Ishikawa (cell line): ENCODE measurements at regions not wholly inside any gene's neighbourhood (a gene's known extent, or its start where the extent isn't known, plus 50 kb on each side); places are given as distances from the start of the nearest gene placed in this dataset.

Source experiments
- CEBPB ChIP-seq: IDR thresholded peaks from 2 replicates; pipeline ENCODE4 v1.6.1; 2012
- CREB1 ChIP-seq: IDR thresholded peaks from 2 replicates; pipeline ENCODE4 v1.6.1; 2012; ENCODE audit warnings: low read depth
- EGR1 ChIP-seq: IDR thresholded peaks from 2 replicates; pipeline ENCODE4 v1.6.1; 2012
- EP300 ChIP-seq: IDR thresholded peaks from 2 replicates; pipeline ENCODE4 v1.6.1; 2012; ENCODE audit warnings: borderline replicate concordance
- FOXM1 ChIP-seq: IDR thresholded peaks from 2 replicates; pipeline ENCODE4 v1.6.1; 2012; ENCODE audit warnings: low read depth, borderline replicate concordance
- NFIC ChIP-seq: IDR thresholded peaks from 2 replicates; pipeline ENCODE4 v1.6.1; 2012
- RAD21 ChIP-seq: IDR thresholded peaks from 2 replicates; pipeline ENCODE4 v1.6.1; 2012; ENCODE audit warnings: low read depth
- REST ChIP-seq: IDR thresholded peaks from 2 replicates; pipeline ENCODE4 v1.6.1; 2012; ENCODE audit warnings: low read depth, mild to moderate bottlenecking
- TAF1 ChIP-seq: IDR thresholded peaks from 2 replicates; pipeline ENCODE4 v1.6.1; 2012; ENCODE audit warnings: low read depth, mild to moderate bottlenecking
- TCF12 ChIP-seq: IDR thresholded peaks from 2 replicates; pipeline ENCODE4 v1.6.1; 2012; ENCODE audit warnings: low read depth
- TEAD4 ChIP-seq: IDR thresholded peaks from 2 replicates; pipeline ENCODE4 v1.6.1; 2012
- USF1 ChIP-seq: IDR thresholded peaks from 2 replicates; pipeline ENCODE4 v1.6.1; 2012
- YY1 ChIP-seq: IDR thresholded peaks from 2 replicates; pipeline ENCODE4 v1.6.1; 2012; ENCODE audit warnings: low read depth
- ZBTB7A ChIP-seq: IDR thresholded peaks from 2 replicates; pipeline ENCODE4 v1.6.1; 2012; ENCODE audit warnings: low read depth
- TF ChIP-seq, protein P1 (sequence below): IDR thresholded peaks from 2 replicates; pipeline ENCODE4 v1.6.1; 2012

- TF ChIP-seq, protein P1, sequence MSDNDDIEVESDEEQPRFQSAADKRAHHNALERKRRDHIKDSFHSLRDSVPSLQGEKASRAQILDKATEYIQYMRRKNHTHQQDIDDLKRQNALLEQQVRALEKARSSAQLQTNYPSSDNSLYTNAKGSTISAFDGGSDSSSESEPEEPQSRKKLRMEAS, result no peak
- 0 out of 2 replicates have a peak, but pooled peaks have one; percentile 27 for TF ChIP-seq NFIC
Measured at GRCh38 chr4:19512086-19512485, 739.6 kb upstream of the SLIT2 start.

DNA sequence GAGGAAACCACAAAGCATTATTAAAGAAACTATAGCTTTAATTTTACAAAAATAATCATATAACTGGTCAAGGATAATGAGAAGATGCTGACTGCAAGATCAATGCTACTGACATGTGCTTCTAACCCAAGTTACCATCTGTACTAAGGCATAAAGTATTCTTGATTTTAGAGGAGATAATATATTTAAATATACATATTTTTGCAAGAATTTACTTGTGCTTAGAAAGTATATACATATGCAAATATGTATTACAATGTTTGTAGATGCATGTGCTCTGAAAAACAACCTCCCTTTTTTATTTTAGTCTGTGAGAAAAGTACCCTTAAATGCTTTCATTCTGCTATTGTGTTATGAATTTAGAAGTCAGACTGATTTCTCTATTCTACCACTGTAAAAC, 740.7 kb upstream of the SLIT2 start:
- TF ChIP-seq RAD21 (no peak), NFIC (no peak), TEAD4 (no peak), CEBPB (no peak), EP300 (no peak), TAF1 (no peak), ZBTB7A (no peak), USF1 (no peak), REST (no peak), CREB1 (no peak), EGR1 (no peak)
- TF ChIP-seq, protein P1, result no peak

- TF ChIP-seq YY1, result no peak
- TF ChIP-seq, protein P1, result no peak
- TF ChIP-seq NFIC, result no peak
- no peak for TF ChIP-seq TEAD4
- TF ChIP-seq TAF1, result no peak
- TF ChIP-seq ZBTB7A, result no peak
- TF ChIP-seq REST, result no peak
- TF ChIP-seq EGR1, result no peak
- TF ChIP-seq EP300, result no peak
- TF ChIP-seq TCF12, result no peak
- no peak for TF ChIP-seq CEBPB
Measured at GRCh38 chr4:19508442-19508841, 743.3 kb upstream of the SLIT2 start.

DNA sequence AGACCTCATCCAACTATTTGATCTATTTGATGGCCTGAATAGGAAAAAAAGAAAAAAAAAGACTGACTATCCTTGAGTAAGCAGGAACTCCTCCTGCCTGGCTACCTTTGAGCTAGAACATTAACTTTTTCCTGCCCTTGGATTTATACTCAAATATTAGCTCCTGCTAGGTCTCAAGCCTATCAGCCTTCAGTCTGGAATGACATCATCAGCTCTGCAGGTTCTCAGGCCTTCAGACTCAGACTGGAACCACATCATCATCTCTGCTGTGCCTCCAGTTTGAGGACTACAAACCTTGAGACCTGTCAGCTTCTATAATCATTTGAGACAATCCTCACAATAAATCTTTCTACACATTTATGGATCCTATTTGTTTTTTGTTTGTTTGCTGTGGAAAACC, 754.0 kb upstream of the SLIT2 start:
- no peak for TF ChIP-seq FOXM1
- no peak for TF ChIP-seq EP300
- TF ChIP-seq YY1, result no peak
- no peak for TF ChIP-seq EGR1
- TF ChIP-seq ZBTB7A, result no peak
- no peak for TF ChIP-seq TEAD4
- TF ChIP-seq CREB1, result no peak
- TF ChIP-seq CEBPB, result no peak
- no peak for TF ChIP-seq TAF1
- TF ChIP-seq REST, result no peak
- TF ChIP-seq TCF12, result no peak
- TF ChIP-seq USF1, result no peak
- no peak for TF ChIP-seq RAD21
- no peak for TF ChIP-seq NFIC
- TF ChIP-seq, protein P1, result no peak

- TF ChIP-seq FOXM1 (no peak), TEAD4 (no peak), USF1 (no peak), ZBTB7A (no peak), CEBPB (no peak), CREB1 (no peak), RAD21 (no peak)
Measured at GRCh38 chr4:19496756-19497155, 754.9 kb upstream of the SLIT2 start.
